Left ventricle myocardium inferior (tissue), 1 donor: ENCODE measurements at regions not wholly inside any gene's neighbourhood (a gene's known extent, or its start where the extent isn't known, plus 50 kb on each side); places are given as distances from the start of the nearest gene placed in this dataset.

Experiments
- DNase-seq: peaks from one replicate; pipeline ENCODE4 v3.0.0-alpha.2; 2020
- H3K27ac ChIP-seq: fragments of 200-600 bp; replicated peaks from 2 replicates; pipeline ENCODE4 v1.8.0; 2021
- H3K27me3 ChIP-seq: fragments of 200-600 bp; 2 replicates; pipeline ENCODE4 v1.8.0; 2021; ENCODE audit warnings: low read depth
- H3K36me3 ChIP-seq: fragments of 200-600 bp; 2 replicates; pipeline ENCODE4 v1.8.0; 2021
- H3K4me1 ChIP-seq: fragments of 200-600 bp; 2 replicates; pipeline ENCODE4 v1.8.0; 2021
- H3K4me3 ChIP-seq: fragments of 200-600 bp; 2 replicates; pipeline ENCODE4 v1.8.0; 2021; ENCODE audit warnings: mild to moderate bottlenecking, moderate library complexity
- H3K9me3 ChIP-seq: fragments of 200-600 bp; replicated peaks from 2 replicates; pipeline ENCODE4 v1.8.0; 2021
- intact Hi-C: fragments of 100-400 bp; cut with micrococcal nuclease; formaldehyde crosslinking; loops from one replicate; pipeline ENCODE4 v1.11.0; 2022
- TF ChIP-seq, protein P1 (sequence below): fragments of 200-600 bp; IDR thresholded peaks from 2 replicates; pipeline ENCODE4 v1.8.0; 2021; ENCODE audit warnings: antibody characterized with exemption, mild to moderate bottlenecking, borderline replicate concordance
- donor health status: DM: no; HTN: yes; CAD: no; lungs with severe emphysema.

DNA sequence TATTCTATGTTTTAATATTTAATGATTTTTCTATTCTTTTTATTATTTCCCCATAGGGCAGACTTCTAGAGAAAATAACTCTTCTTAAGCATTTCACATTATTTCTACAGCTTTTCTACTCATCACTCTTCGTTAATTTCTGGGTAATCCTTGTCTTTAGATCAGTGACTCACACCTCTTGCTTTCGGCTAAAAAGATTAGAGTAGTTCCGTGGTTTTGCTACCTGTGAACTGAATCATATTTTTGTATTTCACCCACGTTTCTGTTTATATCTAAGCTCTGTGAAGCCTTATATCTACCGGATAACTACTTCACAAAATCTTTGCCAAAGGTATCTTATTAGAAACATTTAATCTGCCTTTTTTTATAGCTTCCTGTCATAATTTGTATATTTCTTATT, 685.5 kb upstream of the FSHR start:
- H3K27ac ChIP-seq, result no peak overlapping the region
- intact Hi-C loops, result no loop called here
- DNase-seq, result no peak

DNA sequence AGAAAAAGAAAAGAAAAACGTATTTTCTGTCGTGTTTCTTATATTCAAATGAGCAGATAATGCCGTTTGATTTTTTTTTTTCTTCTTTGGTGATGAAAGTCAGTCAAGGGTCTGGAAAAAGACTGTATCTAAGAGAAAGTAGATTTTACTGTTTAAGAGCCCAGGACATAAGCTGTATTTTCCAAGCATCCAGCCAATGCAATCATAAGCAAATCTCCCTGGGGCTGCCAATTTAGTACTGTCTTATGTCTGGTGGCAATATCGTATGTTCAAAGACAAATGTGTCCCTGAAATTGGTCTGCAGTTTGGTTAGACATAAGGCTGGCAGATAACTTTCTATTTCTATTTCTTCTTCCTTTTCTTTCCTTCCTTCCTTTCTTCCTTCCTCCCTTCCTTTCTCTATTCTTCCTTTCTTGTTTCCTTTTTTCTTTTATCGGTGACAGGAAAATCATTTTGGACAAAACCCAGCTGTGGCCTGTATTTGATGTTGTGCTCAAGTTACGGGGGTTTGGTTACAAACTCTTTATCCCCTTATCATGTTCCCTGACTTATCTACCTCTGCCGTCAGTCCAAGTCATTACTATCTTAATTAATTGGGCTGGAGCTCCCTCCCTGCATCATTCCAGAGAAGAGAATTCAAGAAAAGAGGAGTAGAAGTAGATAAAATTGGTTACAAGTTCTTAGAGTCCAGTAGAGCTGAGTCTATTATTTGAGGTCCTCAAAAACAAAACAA, 683.4 kb upstream of the FSHR start:
- Histone ChIP-seq H3K27me3 (no peaks in the 10 kb centered on the region), H3K27ac (no peak overlapping the region), H3K4me1 (peaks cover 20% of the 10 kb centered on the region), H3K4me3 (no peak overlapping the region), H3K36me3 (no peaks in the 10 kb centered on the region), H3K9me3 (peaks cover 2% of the 10 kb centered on the region)
- DNase-seq, result no peak
- intact Hi-C loops, result no loop called here
- TF ChIP-seq, protein P1, sequence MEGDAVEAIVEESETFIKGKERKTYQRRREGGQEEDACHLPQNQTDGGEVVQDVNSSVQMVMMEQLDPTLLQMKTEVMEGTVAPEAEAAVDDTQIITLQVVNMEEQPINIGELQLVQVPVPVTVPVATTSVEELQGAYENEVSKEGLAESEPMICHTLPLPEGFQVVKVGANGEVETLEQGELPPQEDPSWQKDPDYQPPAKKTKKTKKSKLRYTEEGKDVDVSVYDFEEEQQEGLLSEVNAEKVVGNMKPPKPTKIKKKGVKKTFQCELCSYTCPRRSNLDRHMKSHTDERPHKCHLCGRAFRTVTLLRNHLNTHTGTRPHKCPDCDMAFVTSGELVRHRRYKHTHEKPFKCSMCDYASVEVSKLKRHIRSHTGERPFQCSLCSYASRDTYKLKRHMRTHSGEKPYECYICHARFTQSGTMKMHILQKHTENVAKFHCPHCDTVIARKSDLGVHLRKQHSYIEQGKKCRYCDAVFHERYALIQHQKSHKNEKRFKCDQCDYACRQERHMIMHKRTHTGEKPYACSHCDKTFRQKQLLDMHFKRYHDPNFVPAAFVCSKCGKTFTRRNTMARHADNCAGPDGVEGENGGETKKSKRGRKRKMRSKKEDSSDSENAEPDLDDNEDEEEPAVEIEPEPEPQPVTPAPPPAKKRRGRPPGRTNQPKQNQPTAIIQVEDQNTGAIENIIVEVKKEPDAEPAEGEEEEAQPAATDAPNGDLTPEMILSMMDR, result no peak

More for the DNA sequence above, 685.5 kb upstream of the FSHR start:
- Histone ChIP-seq H3K4me1 (peaks cover 9% of the 10 kb centered on the region), H3K9me3 (peaks cover 18% of the 10 kb centered on the region), H3K36me3 (no peaks in the 10 kb centered on the region), H3K4me3 (no peak overlapping the region), H3K27me3 (no peaks in the 10 kb centered on the region)
- TF ChIP-seq, protein P1, result no peak

DNA sequence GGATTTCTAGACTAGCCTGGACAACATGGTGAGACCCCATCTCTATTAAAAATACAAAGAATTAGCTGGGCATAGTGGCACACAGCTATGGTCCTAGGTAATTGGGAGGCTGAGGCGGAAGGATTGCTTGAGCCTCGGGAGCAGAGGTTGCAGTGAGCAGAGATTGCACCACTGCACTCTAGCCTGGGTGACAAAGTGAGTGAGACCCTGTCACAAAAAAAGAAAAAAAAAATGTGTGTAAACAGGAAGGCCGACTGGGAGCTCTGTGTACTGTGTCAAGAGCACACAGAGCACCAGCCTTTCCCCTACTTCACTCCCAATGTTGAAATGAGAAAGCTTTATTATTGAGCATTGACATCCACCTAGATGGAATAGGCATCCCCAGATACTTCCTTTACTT, 681.7 kb upstream of the FSHR start:
- no peak for DNase-seq
- Histone ChIP-seq H3K4me3 (no peak overlapping the region), H3K36me3 (no peaks in the 10 kb centered on the region), H3K27me3 (no peaks in the 10 kb centered on the region), H3K27ac (no peak overlapping the region), H3K9me3 (no peaks in the 10 kb centered on the region), H3K4me1 (peaks cover 23% of the 10 kb centered on the region)
- TF ChIP-seq, protein P1, result no peak
- intact Hi-C loops, result no loop called here

DNA sequence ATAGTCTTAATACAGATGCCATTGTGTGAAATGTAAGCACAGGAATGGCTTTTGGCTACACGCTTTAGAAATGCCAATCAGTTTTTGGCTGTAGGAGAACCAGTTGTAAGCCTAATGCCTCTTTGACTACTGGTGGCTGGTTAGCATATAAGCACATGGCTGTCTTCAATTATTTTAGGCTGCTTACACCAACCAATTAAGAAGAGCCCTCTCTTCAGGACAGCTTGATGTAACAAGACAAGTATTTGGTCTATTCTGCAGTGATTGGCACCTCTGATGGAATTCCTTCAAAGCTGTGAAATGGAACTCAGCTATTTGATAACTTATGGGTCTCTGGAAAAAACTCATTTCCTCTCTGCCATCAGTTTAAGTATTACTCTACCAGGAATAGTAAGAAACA, 680.1 kb upstream of the FSHR start:
- H3K4me1 ChIP-seq, result peaks cover 23% of the 10 kb centered on the region
- no peak overlapping the region for H3K4me3 ChIP-seq
- no peak overlapping the region for H3K27ac ChIP-seq
- intact Hi-C loops, result no loop called here
- H3K36me3 ChIP-seq, result no peaks in the 10 kb centered on the region
- no peak for DNase-seq
- no peaks in the 10 kb centered on the region for H3K9me3 ChIP-seq
- no peaks in the 10 kb centered on the region for H3K27me3 ChIP-seq
- TF ChIP-seq, protein P1, result no peak

DNA sequence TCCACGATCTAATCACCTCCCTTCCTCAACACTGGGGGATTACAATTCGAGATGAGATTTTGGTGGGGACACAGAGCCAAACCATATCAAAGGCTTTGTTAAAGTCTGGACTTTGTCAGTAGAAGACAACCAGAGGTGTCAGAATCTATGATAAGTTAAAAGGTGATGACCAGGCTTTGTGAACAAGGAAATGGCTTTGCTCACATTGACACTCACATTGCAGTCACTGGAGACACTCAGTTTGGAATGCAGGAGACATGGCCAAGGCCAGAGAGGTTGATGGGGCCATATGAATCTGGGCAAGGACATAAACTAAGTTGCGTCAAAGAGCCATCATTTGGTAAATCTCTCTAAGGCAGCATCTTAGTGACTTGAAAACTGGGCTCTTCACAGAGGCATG, 678.2 kb upstream of the FSHR start:
- Histone ChIP-seq H3K36me3 (no peaks in the 10 kb centered on the region), H3K27me3 (no peaks in the 10 kb centered on the region), H3K9me3 (no peaks in the 10 kb centered on the region), H3K27ac (peak overlapping the region; percentile 68), H3K4me3 (no peak overlapping the region), H3K4me1 (peaks cover 19% of the 10 kb centered on the region)
- TF ChIP-seq, protein P1, result no peak
- no peak for DNase-seq
- intact Hi-C loops, result no loop called here
